Sciatic nerve (tissue), 2 donors: ENCODE measurements at regions not wholly inside any gene's neighbourhood (a gene's known extent, or its start where the extent isn't known, plus 50 kb on each side); places are given as distances from the start of the nearest gene placed in this dataset.

Source experiments
- ATAC-seq: fragments of 200-7000 bp; cut with Tn5 transposase; one replicate; pipeline ENCODE4 v1.9.1; 2020; ENCODE audit warnings: mild to moderate bottlenecking, moderate library complexity
- DNase-seq: peaks from one replicate; pipeline ENCODE4 v3.0.0-alpha.2; 2020; ENCODE audit warnings: low spot score
- intact Hi-C: fragments of 100-400 bp; cut with DNase I; formaldehyde crosslinking; loops from one replicate; pipeline ENCODE4 v1.14.2; 2022
- donor health status: DM: no; HTN: no; CAD: no.
- donor health status: DM: no; HTN: no; CAD: no.

DNA sequence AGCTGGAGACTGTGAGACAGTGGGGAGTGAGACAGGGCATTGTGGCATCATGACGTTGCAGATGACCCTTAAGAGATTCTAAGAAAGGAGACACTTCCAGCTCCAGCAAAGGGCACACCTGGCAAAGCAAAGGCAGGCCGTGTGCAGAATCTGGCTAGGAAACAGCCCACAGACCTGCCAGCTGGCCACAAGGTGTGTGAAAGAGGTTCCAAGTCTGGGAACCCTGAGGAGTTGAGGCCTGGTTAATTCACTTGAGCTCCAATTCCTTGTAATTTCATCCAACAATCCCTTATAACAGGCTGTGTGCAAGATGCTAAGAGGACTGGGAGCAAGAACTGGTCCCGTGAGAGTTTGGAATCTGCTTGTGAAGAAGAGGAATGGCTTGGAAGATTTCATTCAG is 72.8 kb upstream of the FAM9A start:
- DNase-seq, result no peak
- intact Hi-C loops, result no loop called here
- no peak for ATAC-seq

DNA sequence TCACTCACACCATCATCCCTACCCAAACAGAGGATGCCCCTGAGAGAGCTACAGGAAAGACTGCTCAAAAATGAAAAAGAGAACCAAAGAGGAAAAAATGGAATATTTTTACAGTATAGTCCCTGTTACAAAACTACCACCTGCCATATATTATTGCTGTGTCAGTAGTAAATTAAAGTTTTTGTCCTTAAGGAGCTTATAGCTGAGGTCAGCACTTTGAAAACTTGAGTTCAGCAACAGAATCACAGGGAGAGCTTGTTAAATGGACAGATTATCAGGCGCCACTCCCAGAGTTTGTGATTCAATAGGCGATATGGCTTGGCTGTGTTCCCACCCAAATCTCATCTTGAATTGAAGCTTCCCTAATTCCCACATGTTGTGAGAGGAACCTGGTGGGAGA is 71.9 kb upstream of the FAM9A start:
- no peak for ATAC-seq
- DNase-seq, result no peak
- intact Hi-C loops, result no loop called here

DNA sequence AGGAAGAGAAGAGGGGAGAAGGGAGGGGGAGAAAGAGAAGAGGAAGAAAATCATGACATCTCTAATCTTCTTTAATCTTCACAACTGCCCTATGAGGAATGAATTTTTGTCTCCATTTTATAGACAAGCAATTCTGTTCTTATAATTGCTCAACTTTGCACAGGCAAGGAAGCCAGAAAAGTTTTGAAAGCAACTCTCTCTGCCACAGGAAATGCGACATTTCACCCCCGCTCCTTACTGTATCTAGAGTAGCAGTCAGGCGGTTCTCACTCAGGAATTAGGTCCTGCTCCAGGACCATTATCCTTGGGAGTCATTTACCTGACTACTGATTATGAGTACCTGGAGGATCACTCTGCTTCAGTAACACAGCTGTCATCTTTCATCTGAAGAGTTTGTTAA is 69.2 kb upstream of the FAM9A start:
- no peak for ATAC-seq
- intact Hi-C loops, result no loop called here
- no peak for DNase-seq

DNA sequence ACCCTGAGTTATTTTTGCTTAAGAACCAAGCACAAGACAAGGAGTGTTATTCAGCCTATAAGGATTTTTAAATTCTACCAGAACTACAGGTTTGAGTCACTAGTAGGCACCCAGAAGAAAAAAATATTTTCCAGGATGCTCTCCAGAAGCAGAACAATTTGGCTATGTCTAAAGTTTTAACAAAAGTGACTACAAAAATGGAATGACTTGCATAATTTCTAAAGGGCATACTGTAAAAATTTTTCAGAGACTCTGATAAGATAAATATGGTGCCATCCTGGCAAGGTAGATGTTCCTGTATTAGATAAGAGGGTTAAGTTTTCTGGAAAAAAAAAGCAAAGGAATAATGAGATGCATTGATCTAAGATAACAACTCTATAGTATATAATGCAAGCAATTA is 68.6 kb upstream of the FAM9A start:
- DNase-seq, result no peak
- intact Hi-C loops, result no loop called here
- no peak for ATAC-seq

DNA sequence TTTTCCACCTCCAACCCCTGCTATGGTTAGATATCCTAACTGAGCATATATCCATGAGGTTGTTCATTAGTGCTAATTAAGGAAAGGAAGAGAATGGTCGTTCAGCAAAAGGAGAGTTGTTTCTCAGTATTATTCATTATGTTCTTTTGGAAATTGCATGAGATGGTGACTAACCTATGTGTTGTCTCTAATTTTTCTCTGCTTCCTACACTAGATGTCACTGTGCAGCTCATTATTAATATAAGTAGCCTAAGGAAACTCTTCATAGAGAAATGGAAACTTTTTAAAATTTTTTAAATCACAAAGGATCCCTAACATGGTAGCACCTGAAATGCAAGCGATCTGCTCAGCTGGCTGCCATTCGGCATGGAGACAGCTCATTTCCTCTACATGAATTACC is 67.7 kb upstream of the FAM9A start:
- intact Hi-C loops, result no loop called here
- DNase-seq (no peak), ATAC-seq (no peak)

DNA sequence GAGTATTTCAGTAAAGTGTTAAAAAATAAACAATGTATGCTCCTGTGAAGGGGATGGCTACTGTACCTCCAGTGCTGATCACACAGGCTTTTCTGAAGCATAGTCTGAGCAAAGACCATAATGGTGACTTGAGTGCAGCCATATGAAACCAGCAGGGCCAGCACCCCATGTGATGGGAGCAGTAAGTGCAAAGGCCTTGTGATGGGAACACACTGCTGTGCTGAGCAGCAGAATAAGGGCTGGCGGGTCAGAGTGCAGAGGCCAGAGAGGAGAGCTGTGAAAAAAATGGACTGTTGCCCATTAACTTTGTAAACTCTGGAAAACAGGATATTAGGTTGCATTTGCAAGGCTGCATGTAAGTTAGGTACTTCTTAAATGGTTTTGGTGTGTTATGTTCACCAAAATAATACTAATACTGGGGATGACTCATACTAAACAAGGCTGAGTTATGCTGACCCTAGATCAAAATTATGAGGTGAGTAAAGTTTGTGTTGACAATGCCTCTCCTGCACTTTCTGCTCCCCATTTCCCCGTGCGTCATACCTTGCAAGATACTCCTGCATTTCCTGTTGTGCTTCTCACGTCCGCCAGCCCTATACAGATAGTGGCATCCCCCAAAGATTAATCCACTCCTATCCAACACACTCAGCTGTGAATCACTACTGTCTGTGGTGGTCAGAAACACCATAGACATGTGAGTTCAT is 67.0 kb upstream of the FAM9A start:
- ATAC-seq, result no peak
- intact Hi-C loops, result no loop called here
- no peak for DNase-seq

DNA sequence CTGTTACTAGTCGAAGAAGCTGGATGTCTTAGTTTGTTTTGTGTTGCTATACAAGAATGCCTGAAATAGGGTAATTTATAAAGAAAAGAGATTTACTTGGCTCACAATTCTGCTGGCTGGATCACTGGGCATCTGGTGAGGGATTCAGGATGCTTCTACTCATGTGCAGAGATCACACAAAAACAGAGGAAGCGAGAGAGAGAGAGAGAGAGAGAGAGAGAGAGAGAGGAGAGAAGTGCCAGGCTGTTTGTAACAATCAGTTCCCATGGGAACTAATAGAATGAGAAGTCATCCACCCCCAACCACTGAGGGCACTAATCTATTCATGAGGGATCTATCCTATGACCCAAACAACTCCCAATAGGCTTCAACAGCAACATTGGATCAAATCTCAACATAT is 66.2 kb upstream of the FAM9A start:
- intact Hi-C loops, result no loop called here
- no peak for ATAC-seq
- DNase-seq, result no peak

DNA sequence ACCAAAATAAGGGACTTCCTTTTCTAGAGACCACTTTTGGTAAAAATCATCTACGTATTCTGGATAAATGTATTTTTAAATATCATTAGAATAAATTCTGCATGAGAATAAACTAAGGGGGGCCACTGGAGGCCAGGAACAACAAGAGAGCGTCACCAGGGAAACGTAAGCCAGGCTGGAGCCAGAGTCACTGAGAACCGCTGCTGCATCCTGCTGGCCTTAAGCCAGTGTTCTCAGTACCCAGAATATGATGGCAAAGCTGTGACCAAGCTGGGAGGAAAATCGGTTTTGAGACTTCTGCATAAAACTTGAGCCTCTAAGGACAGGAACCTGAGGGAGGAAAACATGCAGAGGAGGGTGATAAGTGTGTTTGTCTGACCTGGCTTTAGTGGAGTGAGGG is 63.0 kb upstream of the FAM9A start:
- intact Hi-C loops, result no loop called here
- DNase-seq (no peak), ATAC-seq (no peak)

DNA sequence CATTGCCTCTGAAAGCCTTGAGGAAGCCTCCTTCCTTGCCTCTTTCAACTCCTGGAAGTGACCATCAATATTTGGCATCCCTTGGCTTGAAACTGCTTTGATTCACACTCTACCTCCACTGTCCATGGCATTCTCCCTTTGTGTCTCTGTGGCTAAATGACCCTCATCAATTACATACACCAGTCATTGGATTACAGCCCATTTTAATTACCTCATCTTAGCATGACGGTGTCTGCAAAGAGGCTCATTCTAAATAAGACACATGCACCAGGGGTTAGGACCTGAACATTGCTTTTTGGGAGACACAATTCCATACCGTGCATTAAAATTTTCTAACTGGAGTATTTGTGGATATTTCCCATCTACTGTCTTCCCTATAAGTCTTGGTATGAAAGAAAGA is 60.7 kb upstream of the FAM9A start:
- ATAC-seq (no peak), DNase-seq (no peak)
- intact Hi-C loops, result no loop called here

DNA sequence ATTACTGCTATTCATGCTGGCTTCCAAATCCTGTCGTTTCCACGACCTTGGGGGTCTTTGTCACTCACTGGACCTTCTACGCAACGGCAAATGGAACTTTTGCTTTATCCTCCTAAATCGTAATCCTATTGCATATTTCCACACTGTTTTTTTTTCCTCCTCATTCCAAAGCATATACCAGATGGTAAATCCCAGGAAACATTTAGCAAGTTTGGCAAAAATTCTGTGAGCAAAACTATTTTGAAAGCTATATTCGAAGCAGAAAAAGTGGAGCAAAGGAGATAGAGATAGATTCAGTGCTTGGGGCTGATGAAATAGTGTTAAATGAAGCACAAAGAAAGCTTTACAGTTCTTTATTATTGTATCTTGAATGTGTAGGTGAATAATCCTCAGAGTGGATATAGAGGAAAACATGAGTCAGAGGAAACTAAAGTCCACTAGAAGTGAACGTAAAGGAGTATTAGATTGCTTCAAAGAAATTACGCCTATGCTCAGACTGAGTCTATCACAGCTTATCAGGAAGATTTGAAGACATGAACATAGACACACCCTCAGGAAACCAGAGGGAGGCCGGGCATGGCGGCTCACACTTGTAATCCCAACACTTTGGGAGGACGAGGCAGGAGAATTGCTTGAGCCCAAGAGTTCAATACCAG is 50.2 kb upstream of the FAM9A start:
- intact Hi-C loops, result no loop called here
- ATAC-seq, result no peak

More for the DNA sequence above, 50.2 kb upstream of the FAM9A start:
- no peak for DNase-seq
